ENCODE measurements at regions not wholly inside any gene's neighbourhood (a gene's known extent, or its start where the extent isn't known, plus 50 kb on each side); places are given as distances from the start of the nearest gene placed in this dataset.

DNA sequence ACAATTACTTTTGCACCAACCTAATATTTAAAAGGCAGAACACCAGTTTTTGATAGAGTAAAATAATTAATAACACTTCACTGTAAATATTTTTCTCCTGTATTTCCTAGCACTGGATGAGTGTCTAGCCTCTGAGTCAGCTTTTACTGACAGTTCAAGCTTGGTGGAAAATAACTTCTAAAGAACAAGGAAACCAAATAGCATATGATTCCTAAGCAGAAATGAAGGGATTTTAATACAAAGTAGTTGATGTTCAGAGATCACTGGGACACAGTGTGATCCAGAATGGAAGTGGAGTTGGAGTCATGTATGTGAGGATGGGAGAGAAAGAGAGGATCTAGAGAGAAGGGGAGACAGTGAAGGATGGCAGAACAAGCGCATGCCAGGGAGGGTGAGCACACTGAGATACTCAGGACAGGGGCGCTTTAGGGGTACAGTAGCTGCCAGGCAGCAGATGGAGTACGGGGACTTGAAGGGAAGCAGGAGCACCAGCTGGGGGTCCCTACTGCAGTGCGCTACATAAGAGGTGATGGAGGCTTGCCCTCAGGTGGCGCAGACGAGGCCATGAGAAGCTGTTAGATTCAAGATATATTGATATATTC lies 117.9 kb upstream of the KLF6 start:
- TF ChIP-seq POLR2AphosphoS5 (IDR thresholded peaks at IDR 0.05; ENCODE audit: low read depth, low read length) (no peak), POLR2A (IDR thresholded peaks at IDR 0.05; ENCODE audit: low read depth, low read length) (no peak)

Data from GM12892 (cell line).